Caco-2 (cell line): ENCODE measurements at regions not wholly inside any gene's neighbourhood (a gene's known extent, or its start where the extent isn't known, plus 50 kb on each side); places are given as distances from the start of the nearest gene placed in this dataset.
"Not testable (repeated sequence)": the region's sequence is repeated elsewhere in the genome, so short reads cannot be mapped to it uniquely, and the experiment has no call there.

ENCODE experiments used
- BruUV-seq: library from RNA; stranded (reverse); fragments of 400-500 nt; replicated peaks from 2 replicates; lab custom pipeline; 2021; lab: Mats Ljungman, UMichigan
- CTCF ChIA-PET: fragments of 300-600 bp; sonication (Branson Sonifier 250); formaldehyde crosslinking; loops from one replicate; lab custom pipeline; 2022; ENCODE audit warnings: antibody characterized with exemption; lab: Charles Lee
- POLR2A ChIA-PET: fragments of 300-600 bp; sonication (Branson Sonifier 250); formaldehyde crosslinking; loops from one replicate; lab custom pipeline; 2022; ENCODE audit warnings: antibody characterized with exemption; lab: Charles Lee
- DNase-seq, 2 experiments: peaks; one replicate each; pipeline versions ENCODE4 v3.0.0 to v3.0.0-alpha.2; 2020 to 2022
- H3K27me3 ChIP-seq: replicated peaks from 2 replicates; pipeline ENCODE4 v1.6.0; 2011; ENCODE audit warnings: low read length; ENCODE audit not compliant: control insufficient read depth, insufficient read depth
- H3K36me3 ChIP-seq: 2 replicates; pipeline ENCODE4 v1.5.1; 2011; ENCODE audit warnings: low read length; ENCODE audit not compliant: control insufficient read depth, insufficient read depth
- H3K4me1 ChIP-seq: fragments of 250-450 bp; sonication (Bioruptor Pico); 2 replicates; pipeline ENCODE4 v1.5.1; 2020; ENCODE audit warnings: mild to moderate bottlenecking
- H3K4me3 ChIP-seq: 2 replicates; pipeline ENCODE4 v1.5.1; 2011; ENCODE audit warnings: low read depth, mild to moderate bottlenecking, control low read depth, low read length
- H3K9me3 ChIP-seq: fragments of 250-450 bp; sonication (Bioruptor Pico); 2 replicates; pipeline ENCODE4 v1.5.1; 2020; ENCODE audit warnings: mild to moderate bottlenecking, moderate library complexity
- H3K27ac Mint-ChIP-seq: one replicate; pipeline ENCODE4 v1.8.0; 2022; ENCODE audit warnings: mixed read lengths; ENCODE audit not compliant: unreplicated experiment
- H3K27me3 Mint-ChIP-seq: one replicate; pipeline ENCODE4 v1.8.0; 2022; ENCODE audit warnings: mixed read lengths; ENCODE audit not compliant: insufficient read depth, unreplicated experiment
- H3K36me3 Mint-ChIP-seq: one replicate; pipeline ENCODE4 v1.8.0; 2022; ENCODE audit warnings: mild to moderate bottlenecking, mixed read lengths; ENCODE audit not compliant: insufficient read depth, unreplicated experiment
- H3K4me1 Mint-ChIP-seq: one replicate; pipeline ENCODE4 v1.8.0; 2022; ENCODE audit warnings: low read depth, mixed read lengths; ENCODE audit not compliant: unreplicated experiment
- H3K4me3 Mint-ChIP-seq: one replicate; pipeline ENCODE4 v1.8.0; 2022; ENCODE audit warnings: mild to moderate bottlenecking, moderate library complexity, mixed read lengths; ENCODE audit not compliant: unreplicated experiment
- H3K9me3 Mint-ChIP-seq: one replicate; pipeline ENCODE4 v1.8.0; 2022; ENCODE audit warnings: mixed read lengths; ENCODE audit not compliant: unreplicated experiment
- intact Hi-C: fragments of 100-400 bp; cut with micrococcal nuclease; formaldehyde crosslinking; loops from one replicate; pipeline ENCODE4 v1.10.0; 2022; ENCODE audit not compliant: unreplicated experiment
- TF ChIP-seq, protein P1 (sequence below), 2 experiments: fragments of 200-600 bp in 1 of 2; IDR thresholded peaks; 1 replicate in 1 of 2; 2 replicates in 1 of 2; pipeline versions ENCODE4 v1.5.1 to v1.8.0; 2011 to 2022; ENCODE audit warnings: antibody characterized with exemption in 1 of 2, control low read depth in 1 of 2, inconsistent platforms in 1 of 2, low read depth in 1 of 2, low read length in 1 of 2, mild to moderate bottlenecking in 1 of 2, moderate library complexity in 1 of 2; ENCODE audit not compliant: insufficient read depth in 1 of 2, severe bottlenecking in 1 of 2, unreplicated experiment in 1 of 2

DNA sequence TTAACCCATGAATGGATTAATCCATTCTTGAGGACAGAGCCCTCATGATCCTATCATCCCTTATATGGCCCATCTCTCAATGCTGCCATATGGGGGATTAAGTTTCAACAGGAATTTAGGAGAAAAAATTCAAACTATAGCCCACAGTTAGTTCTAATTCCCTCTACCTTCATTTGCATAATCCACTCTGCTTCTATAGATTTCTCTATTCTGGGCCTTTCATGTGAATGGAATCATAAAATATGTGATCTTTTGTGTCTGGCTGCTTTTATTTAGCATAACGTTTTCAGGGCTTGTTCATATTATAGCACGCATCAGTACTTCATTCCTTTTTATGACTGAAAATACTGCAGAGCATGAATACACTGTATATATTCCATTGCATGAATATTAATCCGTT, 55.4 kb downstream of the CTSL start:
- peaks cover 8% of the 10 kb centered on the region for H3K4me1 Mint-ChIP-seq
- Histone ChIP-seq H3K36me3 (no peaks in the 10 kb centered on the region), H3K4me1 (peaks cover 11% of the 10 kb centered on the region), H3K4me3 (no peak overlapping the region), H3K9me3 (no peaks in the 10 kb centered on the region; the same call in 1 of the 2 replicates), H3K27me3 (no peaks in the 10 kb centered on the region)
- BruUV-seq: no TSS peak
- no peaks in the 10 kb centered on the region for H3K9me3 Mint-ChIP-seq
- ChIA-PET CTCF (no interaction called here), POLR2A (no interaction called here)
- no peak overlapping the region for H3K27ac Mint-ChIP-seq
- no peak for DNase-seq
- H3K27me3 Mint-ChIP-seq: no peaks in the 10 kb centered on the region
- intact Hi-C loops: no loop called here
- TF ChIP-seq, protein P1, sequence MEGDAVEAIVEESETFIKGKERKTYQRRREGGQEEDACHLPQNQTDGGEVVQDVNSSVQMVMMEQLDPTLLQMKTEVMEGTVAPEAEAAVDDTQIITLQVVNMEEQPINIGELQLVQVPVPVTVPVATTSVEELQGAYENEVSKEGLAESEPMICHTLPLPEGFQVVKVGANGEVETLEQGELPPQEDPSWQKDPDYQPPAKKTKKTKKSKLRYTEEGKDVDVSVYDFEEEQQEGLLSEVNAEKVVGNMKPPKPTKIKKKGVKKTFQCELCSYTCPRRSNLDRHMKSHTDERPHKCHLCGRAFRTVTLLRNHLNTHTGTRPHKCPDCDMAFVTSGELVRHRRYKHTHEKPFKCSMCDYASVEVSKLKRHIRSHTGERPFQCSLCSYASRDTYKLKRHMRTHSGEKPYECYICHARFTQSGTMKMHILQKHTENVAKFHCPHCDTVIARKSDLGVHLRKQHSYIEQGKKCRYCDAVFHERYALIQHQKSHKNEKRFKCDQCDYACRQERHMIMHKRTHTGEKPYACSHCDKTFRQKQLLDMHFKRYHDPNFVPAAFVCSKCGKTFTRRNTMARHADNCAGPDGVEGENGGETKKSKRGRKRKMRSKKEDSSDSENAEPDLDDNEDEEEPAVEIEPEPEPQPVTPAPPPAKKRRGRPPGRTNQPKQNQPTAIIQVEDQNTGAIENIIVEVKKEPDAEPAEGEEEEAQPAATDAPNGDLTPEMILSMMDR (IDR thresholded peaks at IDR 0.05; ENCODE audit: insufficient read depth in 1 of 2, low read depth in 1 of 2, low read length in 1 of 2, severe bottlenecking in 1 of 2, unreplicated experiment in 1 of 2): no peak
- no peak overlapping the region for H3K4me3 Mint-ChIP-seq
- no peaks in the 10 kb centered on the region for H3K36me3 Mint-ChIP-seq

DNA sequence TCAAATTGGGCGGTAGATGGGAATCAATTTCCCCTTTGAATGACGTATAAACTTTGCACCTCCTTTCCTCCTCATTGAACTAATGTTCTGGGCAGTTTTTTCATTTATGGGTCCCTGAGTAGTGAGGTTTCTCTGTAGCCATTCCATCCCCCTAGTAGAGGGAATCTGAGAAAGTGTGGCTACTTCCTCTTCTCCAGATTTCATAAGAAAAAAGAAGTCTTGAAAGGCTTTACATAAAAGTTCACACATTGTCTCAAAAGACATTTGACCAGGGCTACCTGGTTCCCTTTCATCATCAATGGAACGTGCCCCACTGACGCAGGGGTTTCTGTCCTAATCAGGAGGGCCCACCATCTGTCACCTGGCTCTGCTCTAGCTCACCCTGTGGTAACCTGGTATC, 57.3 kb downstream of the CTSL start:
- Mint-ChIP-seq H3K4me3 (no peak overlapping the region), H3K36me3 (no peaks in the 10 kb centered on the region), H3K4me1 (peaks cover 8% of the 10 kb centered on the region), H3K27me3 (no peaks in the 10 kb centered on the region), H3K9me3 (no peaks in the 10 kb centered on the region), H3K27ac (no peak overlapping the region)
- DNase-seq: no peak
- Histone ChIP-seq H3K4me1 (peaks cover 19% of the 10 kb centered on the region), H3K4me3 (no peak overlapping the region), H3K27me3 (no peaks in the 10 kb centered on the region), H3K36me3 (no peaks in the 10 kb centered on the region), H3K9me3 (no peaks in the 10 kb centered on the region; the same call in 1 of the 2 replicates)
- POLR2A ChIA-PET: no interaction called here
- intact Hi-C loops: no loop called here
- TF ChIP-seq, protein P1 (IDR thresholded peaks at IDR 0.05; ENCODE audit: insufficient read depth in 1 of 2, low read depth in 1 of 2, low read length in 1 of 2, severe bottlenecking in 1 of 2, unreplicated experiment in 1 of 2): no peak
- CTCF ChIA-PET: no interaction called here
- BruUV-seq: no TSS peak

DNA sequence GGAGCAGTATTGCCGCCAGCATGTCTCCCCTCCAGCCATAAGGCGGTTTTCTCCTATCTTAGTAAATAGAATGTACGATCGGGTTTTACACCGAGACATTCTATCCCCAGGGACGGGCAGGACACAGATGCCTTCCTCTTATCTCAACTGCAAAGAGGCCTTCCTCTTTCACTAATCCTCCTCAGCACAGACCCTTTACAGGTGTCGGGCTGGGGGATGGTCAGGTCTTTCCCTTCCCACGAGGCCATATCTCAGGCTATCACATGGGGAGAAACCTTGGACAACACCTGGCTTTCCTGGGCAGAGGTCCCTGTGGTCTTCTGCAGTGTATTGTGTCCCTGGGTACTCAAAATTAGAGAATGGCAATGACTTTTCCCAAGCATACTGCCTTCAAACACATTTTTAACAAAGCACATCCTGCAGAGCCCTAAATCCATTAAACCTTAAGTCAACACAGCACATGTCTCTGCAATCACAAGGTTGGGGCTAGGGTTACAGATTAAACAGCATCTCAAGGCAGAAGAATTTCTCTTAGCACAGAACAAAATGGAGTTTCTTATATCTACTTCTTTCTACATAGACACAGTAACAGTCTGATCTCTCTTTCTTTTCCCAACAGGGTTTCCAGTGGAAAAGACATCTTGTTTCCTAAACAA, 59.5 kb downstream of the CTSL start:
- H3K9me3 Mint-ChIP-seq, H3K27me3 ChIP-seq, CTCF ChIA-PET, H3K27me3 Mint-ChIP-seq, H3K4me3 ChIP-seq, H3K9me3 ChIP-seq, H3K36me3 Mint-ChIP-seq, H3K36me3 ChIP-seq, BruUV-seq, POLR2A ChIA-PET: not testable (repeated sequence)
- peak; percentile 50 to 60 for DNase-seq
- peaks cover 10% of the 10 kb centered on the region for H3K4me1 Mint-ChIP-seq
- H3K27ac Mint-ChIP-seq: peak overlapping the region; percentile 79
- peak overlapping the region; percentile 68 for H3K4me3 Mint-ChIP-seq
- H3K4me1 ChIP-seq: peaks cover 19% of the 10 kb centered on the region
- intact Hi-C loops: loop anchor here (1.0 kb wide), 2 partner anchors 18 to 59 kb away; partner anchors contain the start of gene CTSL
